Dendritic cell treated with granulocyte-macrophage colony-stimulating factor and Interleukin-4, amounts not matched to agents 40 ng/mL and 50 ng/mL, for 4 days (primary cell): ENCODE measurements at regions not wholly inside any gene's neighbourhood (a gene's known extent, or its start where the extent isn't known, plus 50 kb on each side); places are given as distances from the start of the nearest gene placed in this dataset.
"Not testable (repeated sequence)": the region's sequence is repeated elsewhere in the genome, so short reads cannot be mapped to it uniquely, and the experiment has no call there.

Experiments
- H3K27ac Mint-ChIP-seq: one replicate; pipeline ENCODE4 v1.8.0; 2022; ENCODE audit warnings: mild to moderate bottlenecking, mixed read lengths
- H3K27me3 Mint-ChIP-seq: one replicate; pipeline ENCODE4 v1.8.0; 2022; ENCODE audit warnings: mild to moderate bottlenecking, mixed read lengths
- H3K36me3 Mint-ChIP-seq: one replicate; pipeline ENCODE4 v1.8.0; 2022; ENCODE audit warnings: low read depth, mixed read lengths
- H3K4me1 Mint-ChIP-seq: one replicate; pipeline ENCODE4 v1.8.0; 2022; ENCODE audit warnings: low read depth, mixed read lengths
- H3K4me3 Mint-ChIP-seq: one replicate; pipeline ENCODE4 v1.8.0; 2022; ENCODE audit warnings: mild to moderate bottlenecking, moderate library complexity, mixed read lengths
- H3K9me3 Mint-ChIP-seq: one replicate; pipeline ENCODE4 v1.8.0; 2022; ENCODE audit warnings: mixed read lengths
- intact Hi-C: fragments of 100-400 bp; cut with micrococcal nuclease; formaldehyde crosslinking; loops from one replicate; pipeline ENCODE4 v1.15.0; 2022

- no peak overlapping the region for H3K27ac Mint-ChIP-seq
- H3K4me1 Mint-ChIP-seq = no peaks in the 10 kb centered on the region
- intact Hi-C loops = no loop called here
- H3K27me3 Mint-ChIP-seq = no peaks in the 10 kb centered on the region
- H3K36me3 Mint-ChIP-seq = no peaks in the 10 kb centered on the region
- peaks cover 34% of the 10 kb centered on the region for H3K9me3 Mint-ChIP-seq
- no peak overlapping the region for H3K4me3 Mint-ChIP-seq
Measured at GRCh38 chr2:183872131-183872530, 726.2 kb upstream of the ZNF804A start.

GRCh38 chr2:183881978-183882377, 716.4 kb upstream of the ZNF804A start:
- Mint-ChIP-seq H3K27ac (no peak overlapping the region), H3K9me3 (peaks cover 55% of the 10 kb centered on the region), H3K4me1 (no peaks in the 10 kb centered on the region), H3K27me3 (no peaks in the 10 kb centered on the region), H3K36me3 (no peaks in the 10 kb centered on the region), H3K4me3 (no peak overlapping the region)
- intact Hi-C loops = no loop called here

GRCh38 chr2:183892315-183892941, 705.9 kb upstream of the ZNF804A start:
- intact Hi-C loops = no loop called here
- no peaks in the 10 kb centered on the region for H3K27me3 Mint-ChIP-seq

GRCh38 chr2:183898641-183899040, 699.7 kb upstream of the ZNF804A start:
- Mint-ChIP-seq H3K36me3 (no peaks in the 10 kb centered on the region), H3K9me3 (peaks cover 9% of the 10 kb centered on the region), H3K4me1 (no peaks in the 10 kb centered on the region), H3K27me3 (no peaks in the 10 kb centered on the region), H3K4me3 (no peak overlapping the region), H3K27ac (no peak overlapping the region)
- intact Hi-C loops = no loop called here

More at GRCh38 chr2:183892315-183892941, 705.9 kb upstream of the ZNF804A start:
- peaks cover 55% of the 10 kb centered on the region for H3K9me3 Mint-ChIP-seq
- no peak overlapping the region for H3K4me3 Mint-ChIP-seq
- no peak overlapping the region for H3K27ac Mint-ChIP-seq
- no peaks in the 10 kb centered on the region for H3K4me1 Mint-ChIP-seq
- no peaks in the 10 kb centered on the region for H3K36me3 Mint-ChIP-seq

- Mint-ChIP-seq H3K27ac (no peak overlapping the region), H3K36me3 (no peaks in the 10 kb centered on the region), H3K27me3 (no peaks in the 10 kb centered on the region), H3K9me3 (peaks cover 13% of the 10 kb centered on the region), H3K4me1 (no peaks in the 10 kb centered on the region), H3K4me3 (no peak overlapping the region)
- intact Hi-C loops = no loop called here
Measured at GRCh38 chr2:183901931-183902330, 696.4 kb upstream of the ZNF804A start.

GRCh38 chr2:183903026-183903425, 695.3 kb upstream of the ZNF804A start:
- Mint-ChIP-seq H3K9me3 (peaks cover 24% of the 10 kb centered on the region), H3K27me3 (no peaks in the 10 kb centered on the region), H3K27ac (no peak overlapping the region), H3K4me3 (no peak overlapping the region), H3K36me3 (no peaks in the 10 kb centered on the region), H3K4me1 (no peaks in the 10 kb centered on the region)
- intact Hi-C loops = no loop called here

GRCh38 chr2:183916041-183916440, 682.3 kb upstream of the ZNF804A start:
- peaks cover 29% of the 10 kb centered on the region for H3K9me3 Mint-ChIP-seq
- H3K27me3 Mint-ChIP-seq, intact Hi-C loops, H3K4me1 Mint-ChIP-seq, H3K27ac Mint-ChIP-seq, H3K4me3 Mint-ChIP-seq, H3K36me3 Mint-ChIP-seq: not testable (repeated sequence)

GRCh38 chr2:183919167-183919566, 679.2 kb upstream of the ZNF804A start:
- Mint-ChIP-seq H3K27ac (no peak overlapping the region), H3K9me3 (peaks cover 29% of the 10 kb centered on the region), H3K4me3 (no peak overlapping the region), H3K36me3 (no peaks in the 10 kb centered on the region), H3K27me3 (no peaks in the 10 kb centered on the region), H3K4me1 (no peaks in the 10 kb centered on the region)
- intact Hi-C loops = no loop called here

- H3K27me3 Mint-ChIP-seq = no peaks in the 10 kb centered on the region
- H3K4me3 Mint-ChIP-seq = no peak overlapping the region
- no peaks in the 10 kb centered on the region for H3K4me1 Mint-ChIP-seq
- H3K27ac Mint-ChIP-seq = no peak overlapping the region
- H3K36me3 Mint-ChIP-seq = no peaks in the 10 kb centered on the region
- peaks cover 29% of the 10 kb centered on the region for H3K9me3 Mint-ChIP-seq
- intact Hi-C loops = no loop called here
Measured at GRCh38 chr2:183919926-183920325, 678.4 kb upstream of the ZNF804A start.

- no peaks in the 10 kb centered on the region for H3K36me3 Mint-ChIP-seq
- no peaks in the 10 kb centered on the region for H3K4me1 Mint-ChIP-seq
- H3K27me3 Mint-ChIP-seq = no peaks in the 10 kb centered on the region
- no peak overlapping the region for H3K4me3 Mint-ChIP-seq
- peaks cover 31% of the 10 kb centered on the region for H3K9me3 Mint-ChIP-seq
- H3K27ac Mint-ChIP-seq = no peak overlapping the region
- intact Hi-C loops = no loop called here
Measured at GRCh38 chr2:183925281-183925680, 673.0 kb upstream of the ZNF804A start.

- H3K9me3 Mint-ChIP-seq = peaks cover 31% of the 10 kb centered on the region
- H3K27me3 Mint-ChIP-seq = no peaks in the 10 kb centered on the region
- no peak overlapping the region for H3K4me3 Mint-ChIP-seq
- intact Hi-C loops = no loop called here
- no peaks in the 10 kb centered on the region for H3K36me3 Mint-ChIP-seq
- no peaks in the 10 kb centered on the region for H3K4me1 Mint-ChIP-seq
- H3K27ac Mint-ChIP-seq = no peak overlapping the region
Measured at GRCh38 chr2:183926433-183926832, 671.9 kb upstream of the ZNF804A start.

GRCh38 chr2:183927406-183928325, 670.7 kb upstream of the ZNF804A start:
- no peaks in the 10 kb centered on the region for H3K36me3 Mint-ChIP-seq
- no peak overlapping the region for H3K27ac Mint-ChIP-seq

GRCh38 chr2:183935005-183935404, 663.3 kb upstream of the ZNF804A start:
- Mint-ChIP-seq H3K27me3 (no peaks in the 10 kb centered on the region), H3K27ac (no peak overlapping the region), H3K4me1 (no peaks in the 10 kb centered on the region), H3K36me3 (no peaks in the 10 kb centered on the region), H3K9me3 (peaks cover 26% of the 10 kb centered on the region), H3K4me3 (no peak overlapping the region)
- intact Hi-C loops = no loop called here

More at GRCh38 chr2:183927406-183928325, 670.7 kb upstream of the ZNF804A start:
- Mint-ChIP-seq H3K4me3 (no peak overlapping the region), H3K27me3 (no peaks in the 10 kb centered on the region), H3K4me1 (no peaks in the 10 kb centered on the region), H3K9me3 (peaks cover 31% of the 10 kb centered on the region)
- intact Hi-C loops = no loop called here

- no peaks in the 10 kb centered on the region for H3K27me3 Mint-ChIP-seq
- no peaks in the 10 kb centered on the region for H3K4me1 Mint-ChIP-seq
- no peaks in the 10 kb centered on the region for H3K36me3 Mint-ChIP-seq
- intact Hi-C loops = no loop called here
- H3K4me3 Mint-ChIP-seq = no peak overlapping the region
- H3K27ac Mint-ChIP-seq = no peak overlapping the region
- peaks cover 44% of the 10 kb centered on the region for H3K9me3 Mint-ChIP-seq
Measured at GRCh38 chr2:183937220-183937619, 661.1 kb upstream of the ZNF804A start.
